Small intestine (tissue), 7 donors: ENCODE measurements at regions not wholly inside any gene's neighbourhood (a gene's known extent, or its start where the extent isn't known, plus 50 kb on each side); places are given as distances from the start of the nearest gene placed in this dataset.
A peak's percentile ranks its signal among the peaks of the same experiment; 100 is the strongest.

Source experiments
- DNase-seq, 2 donors: peaks; one replicate each; pipeline versions ENCODE4 v3.0.0 to v3.0.0-alpha.2; 2013
- FAIRE-seq: peaks from 2 replicates; lab custom pipeline; 2012; peaks lifted over from hg19 to GRCh38; lab: Jason Lieb, UNC
- H3K27ac ChIP-seq, 3 donors: one replicate each; pipeline ENCODE4 v1.5.1; 2013; ENCODE audit warnings: low read length in 2 of 3, mild to moderate bottlenecking in 2 of 3, control low read depth in 1 of 3, inconsistent platforms in 1 of 3, low read depth in 1 of 3, moderate library complexity in 1 of 3
- H3K27me3 ChIP-seq, 3 donors: one replicate each; pipeline ENCODE4 v1.6.1; 2013; ENCODE audit warnings: low read length in 3 of 3, inconsistent platforms in 1 of 3; ENCODE audit not compliant: control insufficient read depth in 3 of 3, insufficient read depth in 3 of 3
- H3K36me3 ChIP-seq, 3 donors: one replicate each; pipeline ENCODE4 v1.6.1; 2013; ENCODE audit warnings: low read length in 3 of 3, inconsistent platforms in 1 of 3, low read depth in 1 of 3, mild to moderate bottlenecking in 1 of 3, moderate library complexity in 1 of 3; ENCODE audit not compliant: control insufficient read depth in 3 of 3, insufficient read depth in 2 of 3
- H3K4me1 ChIP-seq, 3 donors: one replicate each; pipeline ENCODE4 v1.6.1; 2013; ENCODE audit warnings: low read length in 2 of 3, inconsistent platforms in 1 of 3, low read depth in 1 of 3, mild to moderate bottlenecking in 1 of 3, moderate library complexity in 1 of 3; ENCODE audit not compliant: control insufficient read depth in 3 of 3, insufficient read depth in 2 of 3
- H3K4me3 ChIP-seq, 3 donors: one replicate each; pipeline ENCODE4 v1.5.1; 2013; ENCODE audit warnings: low read length in 3 of 3, control low read depth in 1 of 3, inconsistent platforms in 1 of 3, low read depth in 1 of 3, mild to moderate bottlenecking in 1 of 3, moderate library complexity in 1 of 3
- H3K9me3 ChIP-seq, 2 donors: one replicate each; pipeline ENCODE4 v1.6.1; 2013; ENCODE audit warnings: low read depth in 1 of 2, low read length in 1 of 2; ENCODE audit not compliant: control insufficient read depth in 2 of 2, insufficient read depth in 1 of 2
- WGBS, 3 donors: extraction: QIAGEN DNeasy Blood & Tissue Kit; methylation state at CpG; one replicate each; pipeline ENCODE4 v1.1.7; 2013; 5-methylcytosine and 5-hydroxymethylcytosine counted together
- donor health status: healthy with polysubstance abuse.
- donor health status: control.
- donor health status: control.
- donor health status: Bipolar disorder and iron deficiency.
- donor health status: healthy.

DNA sequence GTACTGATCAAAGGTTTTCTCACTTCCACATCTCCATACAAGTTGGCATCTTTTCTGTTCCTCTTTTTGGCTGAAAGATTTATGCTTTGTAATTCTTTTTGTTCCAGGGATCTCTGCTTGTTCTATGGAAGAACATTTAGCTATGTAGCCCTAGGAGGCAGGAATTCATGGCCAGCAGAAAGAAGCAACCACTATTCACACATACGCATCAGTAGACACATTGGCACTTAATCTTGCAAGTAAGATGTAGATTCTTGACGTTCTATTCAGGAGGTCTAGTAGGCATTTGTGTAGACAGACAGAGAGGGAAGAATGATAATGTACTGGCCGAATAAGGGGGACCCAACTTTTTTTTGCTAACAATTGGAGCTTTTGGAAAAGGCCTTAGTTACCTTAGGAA is 336.0 kb downstream of the NUF2 start:
- H3K4me1 ChIP-seq, result no peaks in the 10 kb centered on the region
- H3K4me3 ChIP-seq, result no peak overlapping the region
- H3K27ac ChIP-seq, result no peak overlapping the region
- no peaks in the 10 kb centered on the region for H3K9me3 ChIP-seq
- no peak for FAIRE-seq
- DNase-seq, result no peak
- H3K27me3 ChIP-seq, result no peaks in the 10 kb centered on the region
- H3K36me3 ChIP-seq, result no peaks in the 10 kb centered on the region
- 66 to 83% (median 80%) methylated on average over 3 of the region's 3 CpGs for WGBS, 3 donors

DNA sequence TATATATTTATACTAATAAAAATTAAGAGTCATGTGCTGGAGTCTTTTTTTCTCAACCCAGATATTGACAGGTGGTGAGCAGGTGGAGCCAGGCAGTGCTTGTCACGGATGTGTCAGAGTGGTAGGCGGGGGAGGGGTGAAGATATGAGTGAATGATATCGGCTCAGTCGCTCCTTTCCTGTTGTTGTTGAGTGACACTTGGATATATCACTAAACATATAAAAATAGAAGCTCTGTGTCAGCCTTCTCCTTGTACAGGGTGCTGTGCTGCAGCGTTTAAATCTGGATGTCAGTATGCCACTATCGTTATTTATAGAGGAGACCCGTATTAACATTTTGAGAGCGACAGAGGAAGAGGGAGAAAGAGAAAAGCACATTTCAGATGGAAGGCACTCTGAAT is 339.6 kb downstream of the NUF2 start:
- H3K4me3 ChIP-seq, result no peak overlapping the region
- no peaks in the 10 kb centered on the region for H3K9me3 ChIP-seq
- H3K27ac ChIP-seq, result no peak overlapping the region
- no peaks in the 10 kb centered on the region for H3K27me3 ChIP-seq
- no peaks in the 10 kb centered on the region for H3K4me1 ChIP-seq
- no peaks in the 10 kb centered on the region for H3K36me3 ChIP-seq
- no peak for DNase-seq
- FAIRE-seq, result no peak
- 83 to 91% (median 90%) methylated on average over 8 of the region's 8 CpGs for WGBS, 3 donors

DNA sequence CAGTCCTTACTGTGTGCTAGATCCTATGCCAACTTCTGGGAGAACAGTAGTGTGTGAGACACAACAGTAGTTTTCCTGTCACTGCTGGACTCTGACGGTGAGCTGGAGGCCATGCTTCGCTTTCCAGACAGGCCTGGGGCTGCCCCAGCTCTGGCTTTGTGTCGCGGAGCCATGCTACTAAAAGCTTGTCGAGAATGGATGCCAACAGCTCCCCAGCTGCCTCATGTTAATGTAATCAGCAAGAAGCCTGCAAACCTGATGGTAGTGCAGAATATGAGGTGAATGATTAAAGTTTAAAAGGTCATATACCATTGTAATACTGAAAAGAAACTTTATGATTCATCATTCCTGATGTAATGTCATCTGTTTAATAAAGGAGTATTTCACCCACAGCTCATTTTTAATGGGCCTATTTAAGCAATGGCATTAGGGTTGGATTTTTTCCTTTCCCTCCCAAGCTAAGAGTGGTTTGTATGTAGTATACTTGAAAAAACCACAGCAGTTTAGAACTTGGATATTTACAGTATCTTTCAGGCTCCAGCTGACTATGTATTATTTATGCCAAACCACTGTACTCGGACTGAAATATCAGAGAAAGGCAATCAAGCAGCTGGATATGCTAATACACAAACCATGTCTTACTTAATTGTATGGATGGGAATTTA is 343.0 kb downstream of the NUF2 start:
- Histone ChIP-seq H3K36me3 (no peaks in the 10 kb centered on the region), H3K27me3 (no peaks in the 10 kb centered on the region), H3K4me3 (no peak overlapping the region), H3K9me3 (no peaks in the 10 kb centered on the region), H3K27ac (peak overlapping the region in 1 of 3 donors; percentile 42), H3K4me1 (no peaks in the 10 kb centered on the region)
- FAIRE-seq (no peak), DNase-seq (peak in 1 of 2 donors; percentile 6)
- 63 to 80% (median 75%) methylated on average over 6 of the region's 6 CpGs for WGBS, 3 donors

DNA sequence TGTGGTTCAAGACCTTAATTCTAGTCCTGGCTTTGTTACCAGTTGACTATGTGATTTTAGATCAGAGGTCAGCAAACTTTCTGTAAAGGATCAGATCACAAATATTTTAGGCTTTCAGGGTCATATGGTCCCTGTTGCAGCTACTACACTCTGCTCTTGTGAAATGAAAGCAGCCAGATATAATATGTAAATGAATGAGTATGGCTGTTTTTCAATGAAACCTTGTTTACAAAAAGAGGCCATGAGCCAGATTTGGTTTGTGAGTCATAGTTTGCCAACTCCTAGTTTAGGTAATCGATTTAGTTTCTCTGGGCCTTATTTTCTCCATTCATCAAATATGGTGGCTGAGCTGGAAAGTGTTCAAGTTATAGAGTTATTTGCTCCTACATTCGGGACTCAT is 346.7 kb downstream of the NUF2 start:
- no peak overlapping the region for H3K4me3 ChIP-seq
- no peaks in the 10 kb centered on the region for H3K27me3 ChIP-seq
- FAIRE-seq, result no peak
- DNase-seq, result no peak
- no peak overlapping the region for H3K27ac ChIP-seq
- H3K9me3 ChIP-seq, result no peaks in the 10 kb centered on the region
- 68 to 75% (median 72%) methylated on average over 2 of the region's 2 CpGs for WGBS, 3 donors
- no peaks in the 10 kb centered on the region for H3K4me1 ChIP-seq
- no peaks in the 10 kb centered on the region for H3K36me3 ChIP-seq

DNA sequence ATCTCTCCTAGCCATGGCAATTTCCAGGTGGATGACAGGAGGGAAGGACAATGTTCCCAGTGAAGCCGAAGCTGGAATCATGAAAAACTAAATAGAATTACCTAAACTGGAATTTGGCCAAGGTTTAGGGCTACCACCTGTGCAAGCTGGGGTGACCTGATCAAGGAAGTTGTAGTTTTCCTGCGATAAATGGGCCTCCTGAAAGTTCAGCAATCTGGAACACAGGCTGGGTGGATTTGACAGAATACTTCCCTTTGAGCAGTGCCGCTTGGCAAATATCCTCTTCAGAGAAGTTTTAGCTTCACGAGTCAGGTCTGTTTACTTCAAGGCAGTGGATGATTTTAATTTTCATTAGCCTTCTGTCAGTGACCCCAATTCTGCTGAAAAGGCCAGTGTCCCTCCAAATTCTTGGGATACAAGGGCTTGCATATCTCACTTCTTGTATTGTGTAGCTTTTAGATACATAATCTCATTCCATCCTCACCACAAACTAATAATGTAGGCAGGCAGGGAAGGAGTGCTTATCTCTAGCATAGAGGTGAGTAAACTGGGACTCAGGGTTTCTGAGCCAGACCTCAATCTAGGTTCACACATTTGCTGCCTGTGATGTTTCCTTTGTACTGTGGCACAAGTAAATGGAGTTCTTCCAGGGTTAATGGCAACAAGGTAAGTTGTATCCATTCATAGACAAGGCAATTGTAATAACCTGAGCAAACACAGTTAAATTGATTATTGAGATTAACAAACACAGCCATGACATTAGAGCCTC is 349.4 kb downstream of the NUF2 start:
- H3K27me3 ChIP-seq, result no peaks in the 10 kb centered on the region
- no peaks in the 10 kb centered on the region for H3K9me3 ChIP-seq
- DNase-seq, result no peak

DNA sequence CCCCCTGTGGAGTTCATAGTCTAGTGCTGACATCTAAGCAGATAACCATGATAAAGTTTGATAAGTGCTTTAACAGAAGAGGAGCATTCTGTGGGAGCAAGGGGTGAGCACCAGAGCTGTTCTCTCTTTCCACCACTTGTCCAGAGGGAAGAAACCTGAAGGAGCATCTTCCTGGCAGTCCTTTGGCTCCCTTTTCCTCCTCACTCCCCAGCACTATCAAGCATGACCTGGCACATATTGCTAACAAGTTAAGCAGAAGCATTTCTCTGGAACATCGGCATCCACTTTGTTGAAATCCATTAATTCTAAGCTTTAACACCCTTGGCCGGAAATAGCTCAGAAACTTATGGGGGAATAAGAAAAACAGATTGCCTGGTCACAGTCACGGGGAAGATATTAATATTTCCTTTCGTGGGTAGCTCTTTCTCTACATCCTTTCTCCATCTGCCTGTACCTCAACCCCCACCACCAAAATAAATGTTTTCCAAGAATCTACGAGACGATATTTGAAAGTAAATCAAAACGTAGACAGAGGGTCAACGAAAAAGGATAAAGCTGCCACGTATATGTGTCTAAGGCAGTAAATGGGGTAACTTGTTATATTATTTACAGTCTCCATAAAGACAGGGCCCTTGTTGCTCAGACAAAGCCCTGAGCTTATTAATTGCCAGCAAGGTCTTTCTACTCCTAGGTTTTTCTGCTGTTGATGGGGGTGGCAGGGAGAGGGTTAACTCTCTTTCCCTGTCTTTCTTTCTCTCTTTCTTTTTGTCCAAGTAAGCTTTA is 351.4 kb downstream of the NUF2 start:
- Histone ChIP-seq H3K4me1 (no peaks in the 10 kb centered on the region), H3K36me3 (no peaks in the 10 kb centered on the region), H3K9me3 (no peaks in the 10 kb centered on the region), H3K27ac (peak overlapping the region in 1 of 3 donors; percentile 34), H3K4me3 (no peak overlapping the region), H3K27me3 (no peaks in the 10 kb centered on the region)
- no peak for DNase-seq
- WGBS, 3 donors, result 80 to 89% (median 84%) methylated on average over 9 of the region's 9 CpGs
- FAIRE-seq, result no peak

More for the DNA sequence above, 349.4 kb downstream of the NUF2 start:
- WGBS, 3 donors, result 30 to 42% (median 34%) methylated on average over 4 of the region's 4 CpGs
- no peaks in the 10 kb centered on the region for H3K36me3 ChIP-seq
- no peak overlapping the region for H3K4me3 ChIP-seq
- no peaks in the 10 kb centered on the region for H3K4me1 ChIP-seq
- FAIRE-seq, result no peak
- no peak overlapping the region for H3K27ac ChIP-seq

DNA sequence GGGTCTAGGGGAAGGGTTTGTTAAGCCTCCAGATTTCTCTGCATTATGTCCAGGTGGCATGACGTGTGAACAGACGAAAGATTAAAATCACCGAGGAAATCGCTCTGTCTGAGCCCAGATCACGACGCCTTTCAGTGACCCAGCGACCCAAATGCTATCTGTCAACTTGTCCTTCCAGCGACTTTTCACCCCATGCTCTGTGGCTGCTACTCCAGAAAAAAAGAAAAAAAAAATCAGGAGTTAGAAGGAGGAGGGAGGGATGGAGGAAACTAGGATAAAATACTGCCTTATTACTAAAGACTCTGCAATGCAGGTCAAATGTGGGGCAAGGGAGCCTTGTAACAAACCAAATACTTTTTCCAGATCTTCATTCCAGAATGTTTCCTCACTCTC is 352.0 kb downstream of the NUF2 start:
- H3K36me3 ChIP-seq, result no peaks in the 10 kb centered on the region
- WGBS, 3 donors, result 58 to 79% (median 78%) methylated on average over 8 of the region's 8 CpGs
- peak overlapping the region in 1 of 3 donors; percentile 34 for H3K27ac ChIP-seq
- FAIRE-seq (no peak), DNase-seq (no peak)
- no peaks in the 10 kb centered on the region for H3K9me3 ChIP-seq
- H3K4me1 ChIP-seq, result no peaks in the 10 kb centered on the region
- no peaks in the 10 kb centered on the region for H3K27me3 ChIP-seq
- no peak overlapping the region for H3K4me3 ChIP-seq

DNA sequence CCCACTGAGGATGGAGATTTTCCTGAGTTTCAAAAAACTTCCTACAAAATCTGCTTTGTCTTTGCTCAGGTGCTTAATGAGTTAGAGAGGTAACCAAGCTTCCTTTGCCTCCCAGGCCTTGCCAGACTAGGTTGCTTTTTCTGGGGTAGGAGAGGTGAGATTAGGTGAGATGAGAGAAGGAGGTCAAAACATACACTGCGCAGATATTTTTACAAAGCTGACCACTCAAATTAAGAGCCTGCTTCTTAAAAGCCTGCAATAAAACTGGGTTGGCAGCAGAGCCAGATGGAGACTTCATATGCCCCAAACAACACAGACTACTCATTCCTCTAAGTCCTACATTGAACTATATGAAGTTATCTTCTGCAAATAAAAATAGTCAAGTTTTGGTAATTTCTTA is 352.5 kb downstream of the NUF2 start:
- no peaks in the 10 kb centered on the region for H3K27me3 ChIP-seq
- H3K4me1 ChIP-seq, result no peaks in the 10 kb centered on the region
- FAIRE-seq (no peak), DNase-seq (no peak)
- WGBS, 3 donors, result 90 to 94% (median 91%) methylated on average over 1 of the region's 1 CpG
- H3K36me3 ChIP-seq, result no peaks in the 10 kb centered on the region
- H3K4me3 ChIP-seq, result no peak overlapping the region
- H3K9me3 ChIP-seq, result no peaks in the 10 kb centered on the region
- H3K27ac ChIP-seq, result no peak overlapping the region
